Activated CD4-positive, alpha-beta T cell treated with anti-CD3 and anti-CD28 coated beads, Interleukin-2, amount 50 U/mL, for 4 hours (primary cell): ENCODE measurements at regions not wholly inside any gene's neighbourhood (a gene's known extent, or its start where the extent isn't known, plus 50 kb on each side); places are given as distances from the start of the nearest gene placed in this dataset.

Source experiments
- DNase-seq, 2 experiments: peaks; one replicate each; pipeline ENCODE4 v3.0.0-alpha.2; 2020

GRCh38 chr13:40376867-40377535 lies 289.4 kb downstream of the FOXO1 start:
- DNase-seq = no peak

DNA sequence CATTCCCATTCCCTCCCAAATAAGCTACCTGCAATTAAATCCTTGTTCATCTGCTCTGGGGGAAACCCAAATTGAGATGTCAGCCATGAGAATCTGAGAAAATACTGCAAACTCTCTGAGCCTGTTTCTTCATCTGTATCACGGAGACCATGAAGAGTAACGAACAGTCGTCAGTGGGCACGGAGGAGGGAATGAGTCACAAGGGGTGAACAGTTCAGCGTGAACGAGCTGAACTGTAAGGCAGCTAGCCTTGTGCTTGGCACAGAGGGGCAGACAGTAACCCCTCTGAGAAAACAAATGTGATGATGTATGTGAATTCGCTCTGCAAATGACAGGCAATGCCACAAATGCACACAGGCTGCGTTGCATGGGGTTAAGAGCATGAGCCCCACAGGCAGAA lies 288.7 kb downstream of the FOXO1 start:
- DNase-seq = peak; percentile 19 to 35

- no peak for DNase-seq
These were observed 287.2 kb downstream of the FOXO1 start for GRCh38 chr13:40379196-40379595.

- DNase-seq = no peak
These were observed 286.5 kb downstream of the FOXO1 start for GRCh38 chr13:40379794-40380578.

GRCh38 chr13:40381935-40382764 lies 284.3 kb downstream of the FOXO1 start:
- DNase-seq = no peak

- no peak for DNase-seq
These were observed 283.3 kb downstream of the FOXO1 start for GRCh38 chr13:40383132-40383531.

DNA sequence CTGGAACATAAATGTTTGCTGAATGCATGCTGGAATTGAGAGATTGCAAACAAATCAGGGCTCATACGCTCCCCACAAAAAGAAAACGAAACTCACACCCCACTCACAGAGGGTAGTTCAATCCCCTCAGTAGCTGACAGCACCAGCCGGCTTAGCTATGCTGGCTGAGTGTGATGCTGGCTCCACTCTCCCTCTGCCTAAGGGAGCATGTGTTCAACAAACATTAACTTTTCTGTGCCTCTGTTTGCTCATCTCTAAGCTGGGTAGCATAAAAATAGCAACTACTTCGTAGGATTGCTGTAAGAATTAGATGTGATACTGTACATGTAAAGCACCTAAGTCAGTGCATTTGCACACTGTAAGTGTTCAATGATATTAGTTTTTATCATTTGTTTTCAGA lies 282.6 kb downstream of the FOXO1 start:
- no peak for DNase-seq

DNA sequence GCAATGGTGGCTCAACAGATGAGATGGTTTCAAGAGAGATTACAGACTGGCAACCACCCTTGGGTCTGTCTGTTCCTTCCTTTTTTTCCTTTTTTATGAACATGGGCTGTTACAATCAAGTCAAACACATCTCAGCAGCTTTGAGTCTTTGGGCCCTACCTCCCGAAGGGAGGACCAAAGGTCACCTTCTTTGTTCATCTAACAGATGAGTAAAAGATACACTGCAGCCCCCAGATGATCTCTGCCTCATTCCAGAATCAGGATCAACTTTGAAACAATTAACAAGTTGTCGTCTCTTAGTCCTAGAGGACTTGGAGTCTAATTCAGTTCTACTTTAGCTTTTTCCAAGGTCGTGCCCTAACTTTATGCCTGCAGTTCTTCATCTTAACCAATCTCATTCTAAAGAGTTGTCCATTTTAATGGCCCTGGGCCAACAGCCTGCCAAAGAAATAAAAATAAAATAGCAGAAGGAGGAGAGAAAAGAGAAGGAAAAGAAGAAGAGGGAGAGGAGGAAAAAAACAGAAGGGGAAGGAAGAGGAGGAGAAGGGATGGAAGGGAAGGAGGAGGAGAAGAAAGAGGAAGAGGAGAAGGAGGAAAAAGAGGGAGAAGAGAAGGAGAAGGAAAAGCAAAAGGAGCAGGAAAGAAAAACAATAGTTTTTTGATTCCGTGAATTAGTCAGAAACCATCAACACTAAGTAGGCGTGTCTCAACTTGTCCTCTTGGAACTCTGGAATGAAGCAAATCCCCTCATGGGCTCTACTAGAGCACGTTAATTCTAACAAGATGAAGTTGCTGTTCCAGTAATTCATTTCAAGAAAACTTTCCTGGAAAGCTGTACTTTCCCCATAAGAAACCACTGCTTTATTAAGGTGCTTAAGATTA lies 281.2 kb downstream of the FOXO1 start:
- DNase-seq = no peak

DNA sequence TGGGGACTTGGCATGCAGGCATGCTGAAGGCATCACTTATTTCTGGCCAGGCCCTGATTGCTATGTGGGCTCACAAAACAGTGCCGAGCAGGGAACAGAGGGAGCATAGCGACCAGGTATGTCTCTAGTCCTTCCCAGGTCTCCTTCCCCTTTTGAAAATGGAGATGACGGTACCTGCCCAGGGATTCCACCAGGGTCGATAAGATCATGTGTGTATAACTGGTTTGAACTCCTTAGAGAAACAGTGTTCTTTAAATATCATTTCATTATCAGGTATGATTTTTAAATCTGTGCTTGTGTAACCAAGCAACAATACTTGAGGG lies 280.6 kb downstream of the FOXO1 start:
- no peak for DNase-seq

DNA sequence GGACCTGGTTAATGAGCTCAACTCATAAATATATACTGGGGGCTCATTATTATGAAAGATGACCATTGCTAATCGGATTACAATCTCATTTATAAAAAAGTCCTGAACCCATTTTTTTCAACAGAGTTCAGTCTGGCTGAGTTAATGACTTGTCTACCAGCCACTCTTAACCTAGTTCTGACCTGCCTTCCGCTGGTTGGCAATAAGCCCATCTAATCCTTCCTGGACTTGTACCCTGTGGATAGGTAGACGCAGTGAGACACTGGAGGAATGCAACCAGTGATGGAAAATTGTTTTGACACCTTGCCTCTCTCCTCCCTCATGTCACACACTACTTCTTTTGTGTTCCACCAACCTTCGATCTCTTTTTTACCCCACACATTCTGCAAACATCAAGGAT lies 279.9 kb downstream of the FOXO1 start:
- DNase-seq = no peak

DNA sequence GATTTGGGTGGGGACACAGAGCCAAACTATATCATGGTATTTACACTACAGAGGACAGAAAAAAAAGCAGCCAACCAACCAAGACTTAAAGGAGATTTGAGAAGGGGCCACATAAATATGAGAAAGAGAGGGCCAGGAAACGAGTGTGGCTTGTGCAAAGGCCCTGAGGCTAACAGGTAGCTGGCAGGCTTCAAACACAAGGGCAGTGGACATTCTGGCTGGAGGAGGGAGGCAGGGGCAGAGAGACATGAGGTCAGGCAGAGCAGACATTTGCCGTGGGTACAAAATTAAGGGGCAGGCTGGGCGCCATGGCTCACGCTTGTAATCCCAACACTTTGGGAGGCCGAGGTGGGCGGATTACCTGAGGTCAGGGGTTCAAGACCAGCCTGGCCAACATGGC lies 278.7 kb downstream of the FOXO1 start:
- DNase-seq = no peak

DNA sequence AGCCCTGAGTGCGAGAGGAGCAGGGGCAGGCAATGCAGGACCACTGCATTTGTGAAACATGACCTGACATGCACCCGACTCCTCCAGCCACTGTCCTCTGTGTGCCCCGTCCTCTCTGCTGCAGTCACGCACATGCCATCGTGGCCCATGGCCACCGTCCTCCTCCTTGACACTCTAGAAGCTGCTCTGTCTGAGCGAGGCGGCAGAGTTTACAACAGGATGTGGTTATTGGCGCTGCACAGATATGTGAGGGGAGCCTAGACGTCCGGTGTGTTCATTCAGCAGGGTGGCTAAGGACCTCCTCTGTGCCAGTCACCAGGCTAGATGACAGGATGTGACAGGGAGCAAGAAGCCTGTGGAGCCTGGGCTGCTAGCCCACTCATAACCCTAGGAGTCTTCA lies 277.8 kb downstream of the FOXO1 start:
- DNase-seq = peak; percentile 65 to 71

DNA sequence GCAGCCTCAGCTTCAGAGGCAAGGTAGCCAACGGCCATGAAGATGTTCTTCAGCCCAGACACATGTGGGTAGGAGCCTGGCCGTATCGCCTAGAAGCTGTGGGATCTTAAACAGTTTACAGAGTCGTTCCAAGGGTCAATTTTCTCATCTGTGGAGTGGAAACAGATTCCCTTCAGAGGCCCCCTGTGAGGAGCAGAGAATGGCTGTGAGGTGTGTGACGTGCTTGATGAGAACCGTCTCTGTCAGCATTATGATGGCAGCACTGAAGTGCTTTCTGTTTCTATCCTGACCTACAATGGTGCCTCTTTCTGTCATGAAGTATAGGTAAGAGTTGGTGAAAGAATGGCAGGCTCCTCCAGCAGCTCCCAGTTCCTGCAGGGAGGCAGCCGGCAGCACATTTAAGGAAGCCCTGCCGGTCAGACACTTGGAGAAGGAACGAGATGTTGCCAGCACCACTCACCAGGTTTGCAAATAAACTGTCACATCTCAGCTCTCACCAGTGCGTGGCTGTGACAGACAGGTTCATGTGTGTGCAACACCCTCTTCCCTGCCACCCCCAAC lies 277.3 kb downstream of the FOXO1 start:
- DNase-seq = peak; percentile 38 to 39

DNA sequence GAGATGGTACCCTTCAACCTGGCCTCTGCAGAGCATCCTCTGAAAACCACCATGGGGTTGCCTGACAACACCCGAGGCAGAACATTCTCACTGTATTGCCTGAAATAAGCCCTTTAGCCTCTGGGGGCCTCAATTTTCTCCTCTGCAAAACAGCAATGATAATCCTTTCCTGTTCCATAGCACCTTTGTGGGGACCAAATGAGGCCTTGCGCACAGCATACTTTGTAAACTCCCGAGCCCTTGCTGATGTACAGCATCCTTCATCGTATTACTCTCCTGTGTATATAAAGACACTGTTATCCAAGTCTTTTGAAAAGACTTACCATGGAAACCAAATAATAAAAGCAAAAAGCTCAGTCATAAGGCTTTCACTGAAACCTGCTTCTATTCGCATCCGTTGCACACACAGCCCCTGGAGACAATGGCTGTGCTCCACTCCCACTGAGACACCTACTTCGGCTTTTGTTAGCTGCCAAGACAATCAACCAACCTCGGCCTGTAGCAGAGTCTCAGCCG lies 276.0 kb downstream of the FOXO1 start:
- DNase-seq = no peak

DNA sequence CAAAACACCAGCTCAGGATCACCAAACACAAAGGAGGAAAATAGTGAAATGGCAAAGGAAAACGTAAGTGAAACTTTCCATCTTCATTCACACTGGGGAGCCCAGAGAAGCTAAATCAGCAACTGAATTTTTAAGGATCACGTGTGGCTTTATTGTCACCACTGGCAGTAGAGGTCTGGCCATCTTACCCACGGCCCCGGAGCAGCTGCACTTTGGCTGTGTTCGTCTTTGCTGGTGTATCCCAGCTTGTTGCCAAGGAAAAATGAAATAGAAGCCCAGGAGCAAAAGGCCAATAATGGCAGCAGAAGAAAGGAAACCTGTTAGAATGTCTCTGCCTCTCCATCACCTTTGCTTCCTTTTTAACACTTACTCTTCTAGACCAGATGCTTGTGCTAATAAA lies 274.7 kb downstream of the FOXO1 start:
- DNase-seq = no peak

DNA sequence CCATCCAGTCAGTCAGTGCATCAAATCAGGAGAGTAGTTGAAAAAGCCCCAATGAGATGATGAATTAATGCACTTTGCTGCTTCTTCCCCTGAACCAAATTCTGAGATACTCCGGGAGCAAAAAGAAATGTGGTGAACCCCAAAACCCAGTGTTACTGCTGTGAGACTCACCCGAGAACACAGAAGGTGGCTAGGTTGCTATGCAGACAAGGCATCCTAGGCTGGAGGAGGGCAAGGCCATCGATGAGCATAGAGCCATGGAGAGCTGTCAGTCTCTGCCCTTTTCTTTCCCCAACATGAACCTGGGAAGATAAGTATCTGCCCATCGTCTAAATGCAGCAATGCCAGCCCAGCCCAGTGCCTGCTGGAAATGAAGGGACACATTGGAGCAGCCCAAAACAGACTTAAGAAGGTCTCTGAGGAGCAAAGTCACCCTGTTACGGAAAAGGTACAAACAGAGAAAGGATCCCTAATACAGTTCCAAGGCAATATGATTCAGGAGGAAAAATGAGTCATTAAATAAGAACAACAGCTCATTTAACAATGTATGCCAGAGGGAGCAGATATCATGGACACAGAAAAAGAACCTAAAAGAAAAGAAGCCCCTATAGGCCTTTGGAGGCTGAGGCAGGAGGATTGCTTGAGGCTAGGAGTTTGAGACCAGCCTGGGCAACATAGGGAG lies 272.0 kb downstream of the FOXO1 start:
- DNase-seq = no peak

- DNase-seq = no peak
These were observed 268.4 kb downstream of the FOXO1 start for GRCh38 chr13:40398065-40398464.

DNA sequence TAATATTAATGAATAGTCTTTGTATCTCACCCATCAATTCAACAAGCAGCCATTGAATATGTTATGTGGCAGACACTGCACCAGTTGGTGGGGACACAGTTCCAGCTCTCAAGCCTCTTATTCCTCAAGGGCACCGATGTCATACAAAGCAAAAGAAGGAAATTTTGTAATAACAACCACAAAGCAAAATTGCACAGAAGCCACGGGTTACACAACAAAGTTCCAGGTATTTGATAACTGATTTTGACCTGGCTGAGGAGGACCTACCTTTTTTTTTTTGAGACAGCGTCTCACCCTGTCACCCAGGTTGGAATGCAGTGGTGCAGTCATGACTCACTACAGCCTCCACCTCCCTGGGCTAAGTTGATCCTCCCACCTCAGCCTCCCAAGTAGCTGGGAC lies 266.7 kb downstream of the FOXO1 start:
- DNase-seq = no peak

DNA sequence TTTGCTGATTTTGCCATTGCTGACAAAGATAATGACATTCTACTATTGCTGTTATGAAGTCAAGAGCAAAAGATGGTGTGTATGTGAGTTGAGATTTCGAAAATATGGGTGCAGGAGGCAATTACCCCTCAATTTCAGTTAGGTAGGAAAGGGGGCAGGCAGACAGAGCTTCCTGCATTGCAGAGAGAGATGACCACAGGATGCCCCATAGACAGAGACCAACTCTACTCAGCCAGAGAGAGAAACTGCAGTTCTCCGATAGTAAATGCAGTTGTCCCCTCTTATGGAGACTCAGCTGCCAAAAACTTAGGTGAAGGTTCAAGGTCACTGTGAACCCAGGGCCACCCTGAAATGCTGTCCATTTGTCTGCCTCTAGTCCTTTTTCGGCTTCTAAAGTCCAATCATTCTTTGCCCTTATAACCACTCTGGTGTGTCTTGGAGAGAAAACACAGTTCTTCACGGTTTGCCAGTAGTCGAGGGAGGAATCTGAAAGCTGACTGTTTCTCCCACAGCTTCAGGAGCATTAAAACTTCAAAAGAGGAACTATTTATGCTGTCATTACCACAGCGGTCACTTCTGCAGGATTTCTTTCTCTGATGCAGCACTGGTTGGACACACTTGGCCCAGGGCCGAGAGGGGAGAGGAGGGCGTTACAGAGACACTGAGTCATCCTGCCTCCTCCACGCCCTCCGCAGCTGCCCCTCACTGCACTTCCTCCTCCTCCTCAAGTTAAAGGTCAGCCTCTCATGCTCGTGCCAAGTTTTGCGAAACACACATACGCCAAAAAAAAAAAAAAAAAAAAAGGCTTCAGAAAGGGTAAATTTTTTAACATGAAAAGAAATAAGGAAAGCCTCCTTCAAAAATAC lies 264.3 kb downstream of the FOXO1 start:
- DNase-seq = peak; percentile 9 to 16

DNA sequence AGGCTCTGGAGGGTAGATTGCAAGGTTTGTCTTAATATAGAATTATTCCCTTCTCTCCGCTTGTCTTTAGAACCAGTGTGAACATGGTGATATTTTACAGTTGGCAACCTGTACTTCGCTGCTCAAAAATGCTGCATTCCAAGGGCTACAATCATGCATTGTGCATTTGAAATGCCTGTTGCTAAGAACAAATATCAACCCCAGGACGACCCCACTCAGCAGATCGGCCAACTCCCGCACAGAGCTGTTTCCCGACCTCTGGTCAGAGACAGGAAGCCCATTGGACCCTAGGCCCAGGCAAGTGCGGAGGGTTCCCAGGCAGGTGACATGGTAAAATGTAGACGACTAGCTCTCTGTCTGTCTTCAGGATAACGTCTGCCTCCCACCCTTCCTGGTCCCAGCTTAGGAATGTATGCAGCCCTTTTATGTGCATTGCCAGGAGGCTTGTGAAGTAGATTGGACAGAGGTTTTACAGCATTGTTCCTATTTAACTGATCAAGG lies 263.5 kb downstream of the FOXO1 start:
- no peak for DNase-seq
